ENCODE measurements at regions not wholly inside any gene's neighbourhood (a gene's known extent, or its start where the extent isn't known, plus 50 kb on each side); places are given as distances from the start of the nearest gene placed in this dataset.
A peak's percentile ranks its signal among the peaks of the same experiment; 100 is the strongest.

- Mint-ChIP-seq H3K9me3 (ENCODE audit: unreplicated experiment) (peaks cover 10% of the 10 kb centered on the region), H3K4me1 (ENCODE audit: low read depth, unreplicated experiment) (no peaks in the 10 kb centered on the region), H3K27me3 (ENCODE audit: insufficient read depth, unreplicated experiment) (peaks cover 13% of the 10 kb centered on the region), H3K36me3 (ENCODE audit: insufficient read depth, unreplicated experiment) (no peaks in the 10 kb centered on the region), H3K4me3 (ENCODE audit: unreplicated experiment) (no peak overlapping the region), H3K27ac (ENCODE audit: unreplicated experiment) (no peak overlapping the region)
- Histone ChIP-seq H3K36me3 (ENCODE audit: control insufficient read depth, insufficient read depth, low read length) (no peaks in the 10 kb centered on the region), H3K4me1 (no peaks in the 10 kb centered on the region), H3K4me3 (ENCODE audit: low read depth, low read length) (no peak overlapping the region), H3K9me3 (no peaks in the 10 kb centered on the region), H3K27me3 (replicated peaks; ENCODE audit: control insufficient read depth, insufficient read depth, low read length) (no peaks in the 10 kb centered on the region; the same call in 1 of the 2 replicates)
- TF ChIP-seq CTCF (IDR thresholded peaks at IDR 0.05; ENCODE audit: insufficient read depth in 1 of 2, low read depth in 1 of 2, low read length in 1 of 2, severe bottlenecking in 1 of 2, unreplicated experiment in 1 of 2), result no peak
- DNase-seq, result no peak
- ChIA-PET POLR2A (no interaction called here), CTCF (no interaction called here)
- intact Hi-C loops (cut with micrococcal nuclease; ENCODE audit: unreplicated experiment), result no loop called here
- BruUV-seq (replicated peaks), result no TSS peak
Observed at GRCh38 chr14:104335176-104335575, 196.8 kb downstream of the KIF26A start.

- intact Hi-C loops (cut with micrococcal nuclease; ENCODE audit: unreplicated experiment), result no loop called here
- Mint-ChIP-seq H3K27ac (ENCODE audit: unreplicated experiment) (no peak overlapping the region), H3K4me3 (ENCODE audit: unreplicated experiment) (no peak overlapping the region), H3K27me3 (ENCODE audit: insufficient read depth, unreplicated experiment) (peaks cover 13% of the 10 kb centered on the region), H3K9me3 (ENCODE audit: unreplicated experiment) (peaks cover 8% of the 10 kb centered on the region), H3K36me3 (ENCODE audit: insufficient read depth, unreplicated experiment) (no peaks in the 10 kb centered on the region), H3K4me1 (ENCODE audit: low read depth, unreplicated experiment) (no peaks in the 10 kb centered on the region)
- ChIA-PET POLR2A (no interaction called here), CTCF (no interaction called here)
- H3K9me3 ChIP-seq, result no peaks in the 10 kb centered on the region
- no peaks in the 10 kb centered on the region; the same call in 1 of the 2 replicates for H3K27me3 ChIP-seq (replicated peaks; ENCODE audit: control insufficient read depth, insufficient read depth, low read length)
- no peak overlapping the region for H3K4me3 ChIP-seq (ENCODE audit: low read depth, low read length)
- BruUV-seq (replicated peaks), result no TSS peak
- no peak for DNase-seq
- no peak for TF ChIP-seq CTCF (IDR thresholded peaks at IDR 0.05; ENCODE audit: insufficient read depth in 1 of 2, low read depth in 1 of 2, low read length in 1 of 2, severe bottlenecking in 1 of 2, unreplicated experiment in 1 of 2)
- H3K36me3 ChIP-seq (ENCODE audit: control insufficient read depth, insufficient read depth, low read length), result no peaks in the 10 kb centered on the region
- H3K4me1 ChIP-seq, result no peaks in the 10 kb centered on the region
Observed at GRCh38 chr14:104335611-104336010, 197.2 kb downstream of the KIF26A start.

- intact Hi-C loops (cut with micrococcal nuclease; ENCODE audit: unreplicated experiment), result no loop called here
- CTCF ChIA-PET, result no interaction called here
- BruUV-seq (replicated peaks), result no TSS peak
- H3K27ac Mint-ChIP-seq (ENCODE audit: unreplicated experiment), result no peak overlapping the region
- H3K36me3 Mint-ChIP-seq (ENCODE audit: insufficient read depth, unreplicated experiment), result no peaks in the 10 kb centered on the region
- Histone ChIP-seq H3K9me3 (no peaks in the 10 kb centered on the region), H3K36me3 (ENCODE audit: control insufficient read depth, insufficient read depth, low read length) (no peaks in the 10 kb centered on the region), H3K4me3 (ENCODE audit: low read depth, low read length) (no peak overlapping the region), H3K4me1 (no peaks in the 10 kb centered on the region), H3K27me3 (replicated peaks; ENCODE audit: control insufficient read depth, insufficient read depth, low read length) (no peaks in the 10 kb centered on the region; the same call in 1 of the 2 replicates)
- DNase-seq, result peak in 1 of 2 experiments; percentile 24
- H3K27me3 Mint-ChIP-seq (ENCODE audit: insufficient read depth, unreplicated experiment), result peaks cover 13% of the 10 kb centered on the region
- H3K4me3 Mint-ChIP-seq (ENCODE audit: unreplicated experiment), result no peak overlapping the region
- peaks cover 6% of the 10 kb centered on the region for H3K4me1 Mint-ChIP-seq (ENCODE audit: low read depth, unreplicated experiment)
- TF ChIP-seq CTCF (IDR thresholded peaks at IDR 0.05; ENCODE audit: insufficient read depth in 1 of 2, low read depth in 1 of 2, low read length in 1 of 2, severe bottlenecking in 1 of 2, unreplicated experiment in 1 of 2), result no peak
- H3K9me3 Mint-ChIP-seq (ENCODE audit: unreplicated experiment), result no peaks in the 10 kb centered on the region
- POLR2A ChIA-PET, result no interaction called here
Observed at GRCh38 chr14:104337351-104337750, 199.0 kb downstream of the KIF26A start.
